Calu3 (cell line): ENCODE measurements at regions not wholly inside any gene's neighbourhood (a gene's known extent, or its start where the extent isn't known, plus 50 kb on each side); places are given as distances from the start of the nearest gene placed in this dataset.

ENCODE experiments used
- BruUV-seq: library from RNA; stranded (reverse); fragments of 400-500 nt; replicated peaks from 2 replicates; lab custom pipeline; 2021; lab: Mats Ljungman, UMichigan
- CTCF ChIA-PET: fragments of 300-600 bp; sonication (Branson Sonifier 250); formaldehyde crosslinking; loops from one replicate; lab custom pipeline; 2022; ENCODE audit warnings: antibody characterized with exemption; lab: Charles Lee
- DNase-seq: peaks from one replicate; pipeline ENCODE4 v3.0.0; 2022
- H3K27ac Mint-ChIP-seq: one replicate; pipeline ENCODE4 v1.8.0; 2022; ENCODE audit warnings: mixed read lengths; ENCODE audit not compliant: unreplicated experiment
- H3K27me3 Mint-ChIP-seq: one replicate; pipeline ENCODE4 v1.8.0; 2022; ENCODE audit warnings: mixed read lengths; ENCODE audit not compliant: unreplicated experiment
- H3K36me3 Mint-ChIP-seq: one replicate; pipeline ENCODE4 v1.8.0; 2022; ENCODE audit warnings: mild to moderate bottlenecking, moderate library complexity, mixed read lengths; ENCODE audit not compliant: insufficient read depth, unreplicated experiment
- H3K4me1 Mint-ChIP-seq: one replicate; pipeline ENCODE4 v1.8.0; 2022; ENCODE audit warnings: mild to moderate bottlenecking, low read depth, mixed read lengths; ENCODE audit not compliant: unreplicated experiment
- H3K4me3 Mint-ChIP-seq: one replicate; pipeline ENCODE4 v1.8.0; 2022; ENCODE audit warnings: mild to moderate bottlenecking, low read depth, moderate library complexity, mixed read lengths; ENCODE audit not compliant: unreplicated experiment
- H3K9me3 Mint-ChIP-seq: one replicate; pipeline ENCODE4 v1.8.0; 2022; ENCODE audit warnings: low read depth, mixed read lengths; ENCODE audit not compliant: unreplicated experiment
- intact Hi-C: fragments of 100-400 bp; cut with micrococcal nuclease; formaldehyde crosslinking; loops from one replicate; pipeline ENCODE4 v1.10.0; 2022; ENCODE audit not compliant: unreplicated experiment
- TF ChIP-seq, protein P1 (sequence below): fragments of 200-600 bp; IDR thresholded peaks from one replicate; pipeline ENCODE4 v1.8.0; 2022; ENCODE audit warnings: antibody characterized with exemption; ENCODE audit not compliant: unreplicated experiment

DNA sequence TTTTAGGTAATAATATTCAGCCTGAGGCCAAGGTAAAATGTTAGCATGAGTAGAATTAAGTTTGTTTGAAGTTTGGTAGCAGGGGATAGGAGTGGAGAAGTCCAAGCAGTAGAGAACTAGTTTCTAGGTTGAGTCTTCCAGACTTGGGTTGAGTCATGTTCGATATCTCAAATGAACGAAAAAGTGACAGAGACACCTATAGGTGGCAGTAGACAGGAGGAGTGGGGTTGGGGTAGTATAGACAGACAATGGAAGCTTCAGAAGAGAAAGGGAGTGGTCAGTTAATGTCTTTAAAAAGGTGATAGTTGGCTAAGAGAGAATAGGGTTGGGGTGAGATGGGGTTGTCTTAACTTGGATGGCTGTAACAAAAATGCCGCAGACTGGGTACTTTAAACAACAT is 58.7 kb upstream of the EMCN start:
- no peaks in the 10 kb centered on the region for H3K9me3 Mint-ChIP-seq
- H3K27me3 Mint-ChIP-seq = no peaks in the 10 kb centered on the region
- no peak overlapping the region for H3K4me3 Mint-ChIP-seq
- H3K36me3 Mint-ChIP-seq = no peaks in the 10 kb centered on the region
- H3K27ac Mint-ChIP-seq = no peak overlapping the region
- intact Hi-C loops = no loop called here
- CTCF ChIA-PET = no interaction called here
- no peak for DNase-seq
- TF ChIP-seq, protein P1, sequence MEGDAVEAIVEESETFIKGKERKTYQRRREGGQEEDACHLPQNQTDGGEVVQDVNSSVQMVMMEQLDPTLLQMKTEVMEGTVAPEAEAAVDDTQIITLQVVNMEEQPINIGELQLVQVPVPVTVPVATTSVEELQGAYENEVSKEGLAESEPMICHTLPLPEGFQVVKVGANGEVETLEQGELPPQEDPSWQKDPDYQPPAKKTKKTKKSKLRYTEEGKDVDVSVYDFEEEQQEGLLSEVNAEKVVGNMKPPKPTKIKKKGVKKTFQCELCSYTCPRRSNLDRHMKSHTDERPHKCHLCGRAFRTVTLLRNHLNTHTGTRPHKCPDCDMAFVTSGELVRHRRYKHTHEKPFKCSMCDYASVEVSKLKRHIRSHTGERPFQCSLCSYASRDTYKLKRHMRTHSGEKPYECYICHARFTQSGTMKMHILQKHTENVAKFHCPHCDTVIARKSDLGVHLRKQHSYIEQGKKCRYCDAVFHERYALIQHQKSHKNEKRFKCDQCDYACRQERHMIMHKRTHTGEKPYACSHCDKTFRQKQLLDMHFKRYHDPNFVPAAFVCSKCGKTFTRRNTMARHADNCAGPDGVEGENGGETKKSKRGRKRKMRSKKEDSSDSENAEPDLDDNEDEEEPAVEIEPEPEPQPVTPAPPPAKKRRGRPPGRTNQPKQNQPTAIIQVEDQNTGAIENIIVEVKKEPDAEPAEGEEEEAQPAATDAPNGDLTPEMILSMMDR = no peak
- H3K4me1 Mint-ChIP-seq = no peaks in the 10 kb centered on the region
- no TSS peak for BruUV-seq

DNA sequence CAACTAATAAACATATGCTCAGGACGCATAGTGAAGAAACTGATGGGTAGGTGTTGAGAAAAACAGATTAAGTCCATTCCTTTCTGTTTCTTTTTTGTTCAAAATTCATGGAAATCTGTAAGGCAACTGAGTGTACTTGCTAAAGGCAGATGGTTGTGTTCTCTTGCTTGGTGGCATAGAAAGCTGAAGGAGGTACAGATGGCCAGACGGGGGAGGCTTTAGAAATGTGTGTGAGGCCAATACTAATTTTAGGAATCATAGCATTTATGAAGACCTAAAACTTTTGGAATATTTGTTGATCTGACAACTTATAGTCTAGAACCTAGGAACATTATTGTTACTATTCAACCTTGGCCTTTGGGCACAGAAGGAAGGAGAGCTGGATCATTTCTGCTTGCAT is 56.8 kb upstream of the EMCN start:
- no peaks in the 10 kb centered on the region for H3K27me3 Mint-ChIP-seq
- no peak overlapping the region for H3K27ac Mint-ChIP-seq
- no peaks in the 10 kb centered on the region for H3K9me3 Mint-ChIP-seq
- no TSS peak for BruUV-seq
- H3K4me1 Mint-ChIP-seq = no peaks in the 10 kb centered on the region
- no peak overlapping the region for H3K4me3 Mint-ChIP-seq
- intact Hi-C loops = no loop called here
- H3K36me3 Mint-ChIP-seq = no peaks in the 10 kb centered on the region
- DNase-seq = no peak
- TF ChIP-seq, protein P1 = no peak
- CTCF ChIA-PET = no interaction called here

DNA sequence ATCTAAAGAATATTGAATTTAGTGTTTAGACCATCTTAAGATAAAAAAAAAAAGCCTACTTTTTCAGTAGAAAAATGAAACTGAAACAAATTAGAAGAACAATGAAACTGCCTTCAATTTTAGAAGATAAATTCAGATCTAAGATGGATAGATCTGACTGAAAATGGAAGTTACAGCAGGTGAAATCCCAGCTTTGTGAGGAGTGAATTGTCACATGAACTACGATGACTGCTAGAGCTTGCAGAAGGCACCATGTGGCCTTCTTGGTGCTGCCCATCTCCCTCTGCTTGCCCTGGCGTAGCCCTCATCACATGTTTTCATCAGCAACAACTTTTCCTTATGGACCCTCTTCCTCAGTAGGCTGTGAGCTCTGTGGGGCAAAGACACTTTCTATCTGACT is 51.4 kb upstream of the EMCN start:
- TF ChIP-seq, protein P1 = no peak
- intact Hi-C loops = no loop called here
- Mint-ChIP-seq H3K27ac (no peak overlapping the region), H3K9me3 (no peaks in the 10 kb centered on the region), H3K27me3 (no peaks in the 10 kb centered on the region), H3K36me3 (no peaks in the 10 kb centered on the region), H3K4me3 (no peak overlapping the region), H3K4me1 (no peaks in the 10 kb centered on the region)
- BruUV-seq = no TSS peak
- DNase-seq = no peak
- CTCF ChIA-PET = no interaction called here
